ENCODE measurements at regions not wholly inside any gene's neighbourhood (a gene's known extent, or its start where the extent isn't known, plus 50 kb on each side); places are given as distances from the start of the nearest gene placed in this dataset.

DNA sequence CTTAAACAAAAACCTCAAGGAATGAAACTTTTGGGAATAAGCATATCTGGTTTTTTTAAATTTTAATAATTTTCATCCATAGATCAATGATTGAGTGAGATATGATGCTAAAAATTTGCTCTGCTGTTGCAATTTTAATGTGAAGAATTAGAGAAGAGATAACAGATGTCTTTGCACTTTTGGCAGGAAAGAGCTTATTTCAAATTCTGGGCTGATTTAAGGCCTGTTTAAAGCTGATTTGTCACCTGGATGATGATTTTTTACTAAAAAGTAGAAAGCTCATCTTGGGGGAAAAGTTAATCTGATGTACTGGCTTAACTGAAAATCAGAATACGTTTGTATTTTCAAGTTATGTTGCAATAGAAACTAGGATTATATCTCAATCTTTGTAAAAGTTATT, 268.9 kb upstream of the NOVA1 start:
- no peaks in the 10 kb centered on the region for H3K9me3 ChIP-seq (ENCODE audit: control insufficient read depth in 4 of 4, insufficient read depth in 3 of 4, low read length in 3 of 4)
- TF ChIP-seq, protein P1, sequence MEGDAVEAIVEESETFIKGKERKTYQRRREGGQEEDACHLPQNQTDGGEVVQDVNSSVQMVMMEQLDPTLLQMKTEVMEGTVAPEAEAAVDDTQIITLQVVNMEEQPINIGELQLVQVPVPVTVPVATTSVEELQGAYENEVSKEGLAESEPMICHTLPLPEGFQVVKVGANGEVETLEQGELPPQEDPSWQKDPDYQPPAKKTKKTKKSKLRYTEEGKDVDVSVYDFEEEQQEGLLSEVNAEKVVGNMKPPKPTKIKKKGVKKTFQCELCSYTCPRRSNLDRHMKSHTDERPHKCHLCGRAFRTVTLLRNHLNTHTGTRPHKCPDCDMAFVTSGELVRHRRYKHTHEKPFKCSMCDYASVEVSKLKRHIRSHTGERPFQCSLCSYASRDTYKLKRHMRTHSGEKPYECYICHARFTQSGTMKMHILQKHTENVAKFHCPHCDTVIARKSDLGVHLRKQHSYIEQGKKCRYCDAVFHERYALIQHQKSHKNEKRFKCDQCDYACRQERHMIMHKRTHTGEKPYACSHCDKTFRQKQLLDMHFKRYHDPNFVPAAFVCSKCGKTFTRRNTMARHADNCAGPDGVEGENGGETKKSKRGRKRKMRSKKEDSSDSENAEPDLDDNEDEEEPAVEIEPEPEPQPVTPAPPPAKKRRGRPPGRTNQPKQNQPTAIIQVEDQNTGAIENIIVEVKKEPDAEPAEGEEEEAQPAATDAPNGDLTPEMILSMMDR (IDR thresholded peaks at IDR 0.05; ENCODE audit: control extremely low read depth, extremely low read depth) = no peak
- no peaks in the 10 kb centered on the region for H3K36me3 ChIP-seq (ENCODE audit: control insufficient read depth in 4 of 4, insufficient read depth in 4 of 4, low read length in 4 of 4)
- ATAC-seq (ENCODE audit: insufficient read depth, low FRiP score) (no peak), DNase-seq (no peak)
- no peak overlapping the region for H3K9ac ChIP-seq (ENCODE audit: insufficient read depth in 1 of 2, low read length in 2 of 2)
- H3K27me3 ChIP-seq (ENCODE audit: control insufficient read depth in 3 of 3, insufficient read depth in 3 of 3, low read length in 2 of 3) = no peaks in the 10 kb centered on the region
- WGBS, 2 donors = 38 to 56% methylated on average over 1 of the region's 1 CpG
- no peak overlapping the region for H3K27ac ChIP-seq (ENCODE audit: low read depth in 1 of 2, low read length in 1 of 2)
- H3K4me3 ChIP-seq = no peak overlapping the region
- H3K4me1 ChIP-seq (ENCODE audit: control insufficient read depth in 5 of 5, insufficient read depth in 5 of 5, low read length in 5 of 5) = peaks cover 0 to 5% (median 0%) of the 10 kb centered on the region in 5 donors

DNA sequence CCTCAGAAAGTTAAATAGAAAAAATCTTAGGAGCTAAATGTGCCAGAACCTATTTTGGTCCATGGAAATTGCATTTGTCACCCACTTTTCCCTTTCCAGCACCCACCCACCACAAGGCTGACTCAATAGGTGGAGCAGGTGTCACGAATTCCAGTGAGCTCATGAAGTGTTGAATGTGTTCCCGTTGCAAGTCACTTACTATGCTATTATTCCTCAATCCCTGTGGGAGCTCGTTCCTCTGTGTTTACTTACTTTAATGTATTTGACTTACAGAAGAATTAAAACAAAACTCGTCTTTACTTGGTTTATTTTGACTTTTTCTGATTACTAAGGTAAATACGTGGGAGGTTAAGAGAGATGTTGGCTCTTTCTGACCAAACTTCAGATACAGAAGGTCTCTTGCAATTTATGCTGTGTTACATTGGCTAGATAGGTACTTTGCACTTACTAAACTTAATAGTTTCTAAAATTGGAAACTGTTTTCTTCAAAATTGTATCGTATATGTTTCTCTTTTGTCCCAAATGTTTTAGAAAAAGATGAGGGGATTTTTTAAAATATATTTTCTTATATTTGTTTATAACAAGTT, 269.4 kb upstream of the NOVA1 start:
- no peak overlapping the region for H3K27ac ChIP-seq (ENCODE audit: low read depth in 1 of 2, low read length in 1 of 2)
- H3K27me3 ChIP-seq (ENCODE audit: control insufficient read depth in 3 of 3, insufficient read depth in 3 of 3, low read length in 2 of 3) = no peaks in the 10 kb centered on the region
- no peaks in the 10 kb centered on the region for H3K36me3 ChIP-seq (ENCODE audit: control insufficient read depth in 4 of 4, insufficient read depth in 4 of 4, low read length in 4 of 4)
- H3K4me3 ChIP-seq = no peak overlapping the region
- ATAC-seq (ENCODE audit: insufficient read depth, low FRiP score) = no peak
- TF ChIP-seq, protein P1 (IDR thresholded peaks at IDR 0.05; ENCODE audit: control extremely low read depth, extremely low read depth) = no peak
- no peaks in the 10 kb centered on the region for H3K9me3 ChIP-seq (ENCODE audit: control insufficient read depth in 4 of 4, insufficient read depth in 3 of 4, low read length in 3 of 4)
- no peak overlapping the region for H3K9ac ChIP-seq (ENCODE audit: insufficient read depth in 1 of 2, low read length in 2 of 2)
- 36 to 54% methylated on average over 6 of the region's 6 CpGs for whole genome bisulfite sequencing, 2 donors
- peak in 2 of 3 donors; percentile 25 to 36 for DNase-seq
- H3K4me1 ChIP-seq (ENCODE audit: control insufficient read depth in 5 of 5, insufficient read depth in 5 of 5, low read length in 5 of 5) = peaks cover 0 to 5% (median 0%) of the 10 kb centered on the region in 5 donors

DNA sequence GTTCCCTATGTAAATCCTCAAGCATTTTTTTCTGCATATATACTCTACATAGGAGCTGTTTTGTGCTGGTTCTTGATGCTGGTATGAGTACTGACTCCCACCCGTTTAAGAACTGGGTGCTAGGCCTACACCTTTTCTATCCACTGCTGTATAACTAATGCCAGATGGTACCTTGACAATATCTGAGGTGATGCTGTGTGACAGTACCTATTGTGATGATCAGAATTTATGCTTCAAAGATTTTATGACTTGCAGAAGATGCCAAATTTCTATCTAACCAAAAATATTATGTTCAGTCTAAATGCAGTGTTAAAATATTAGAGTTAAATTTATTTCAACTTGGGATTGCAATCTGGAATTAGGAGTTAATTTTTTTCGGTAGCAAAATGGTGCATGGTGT, 272.3 kb upstream of the NOVA1 start:
- no peak overlapping the region for H3K9ac ChIP-seq (ENCODE audit: insufficient read depth in 1 of 2, low read length in 2 of 2)
- H3K27ac ChIP-seq (ENCODE audit: low read depth in 1 of 2, low read length in 1 of 2) = no peak overlapping the region
- DNase-seq (no peak), ATAC-seq (ENCODE audit: insufficient read depth, low FRiP score) (no peak)
- H3K9me3 ChIP-seq (ENCODE audit: control insufficient read depth in 4 of 4, insufficient read depth in 3 of 4, low read length in 3 of 4) = no peaks in the 10 kb centered on the region
- H3K36me3 ChIP-seq (ENCODE audit: control insufficient read depth in 4 of 4, insufficient read depth in 4 of 4, low read length in 4 of 4) = no peaks in the 10 kb centered on the region
- H3K27me3 ChIP-seq (ENCODE audit: control insufficient read depth in 3 of 3, insufficient read depth in 3 of 3, low read length in 2 of 3) = no peaks in the 10 kb centered on the region
- 82 to 88% methylated on average over 2 of the region's 2 CpGs for WGBS, 2 donors
- peaks cover 0 to 5% (median 0%) of the 10 kb centered on the region in 5 donors for H3K4me1 ChIP-seq (ENCODE audit: control insufficient read depth in 5 of 5, insufficient read depth in 5 of 5, low read length in 5 of 5)
- H3K4me3 ChIP-seq = no peak overlapping the region
- TF ChIP-seq, protein P1 (IDR thresholded peaks at IDR 0.05; ENCODE audit: control extremely low read depth, extremely low read depth) = no peak

All from lung (tissue), 11 donors.